T follicular helper cell (primary cell): ENCODE measurements at regions not wholly inside any gene's neighbourhood (a gene's known extent, or its start where the extent isn't known, plus 50 kb on each side); places are given as distances from the start of the nearest gene placed in this dataset.

Source experiments
- DNase-seq: peaks from one replicate; pipeline ENCODE4 v3.0.0-alpha.2; 2020; ENCODE audit warnings: low read depth

DNA sequence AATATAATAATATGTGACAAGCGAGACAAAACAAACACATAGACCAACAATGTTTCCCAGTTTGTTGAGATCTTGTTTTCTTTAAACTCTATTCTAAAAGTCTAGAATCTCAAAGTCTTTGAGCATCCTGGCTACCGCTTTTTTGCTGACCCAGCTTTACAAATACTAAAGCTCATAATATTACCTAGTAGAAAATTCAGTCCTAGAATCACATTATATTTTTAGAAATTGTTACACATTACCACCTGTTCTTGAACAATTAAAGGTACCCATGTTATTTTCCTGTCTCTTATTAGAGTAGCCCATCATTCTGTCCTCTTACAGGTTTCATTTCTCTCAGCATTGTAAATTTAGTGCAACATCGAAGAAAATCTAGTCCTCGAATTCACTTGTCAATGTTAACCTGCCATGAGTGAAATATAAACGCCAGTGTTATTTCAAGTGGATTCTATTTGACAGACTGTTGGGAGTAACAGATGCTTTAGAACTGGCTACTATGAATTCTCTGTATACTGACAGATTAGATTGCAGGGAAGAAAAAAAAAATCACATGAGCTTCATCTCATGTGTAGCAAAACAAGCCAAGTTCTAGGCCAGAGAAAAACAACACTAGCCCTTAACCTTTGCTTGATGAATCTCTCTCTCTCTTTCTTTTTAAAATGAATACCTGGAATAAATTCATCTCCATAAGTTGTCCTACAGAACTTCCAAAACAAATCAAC, 851.2 kb upstream of the ADAMTS5 start:
- no peak for DNase-seq

DNA sequence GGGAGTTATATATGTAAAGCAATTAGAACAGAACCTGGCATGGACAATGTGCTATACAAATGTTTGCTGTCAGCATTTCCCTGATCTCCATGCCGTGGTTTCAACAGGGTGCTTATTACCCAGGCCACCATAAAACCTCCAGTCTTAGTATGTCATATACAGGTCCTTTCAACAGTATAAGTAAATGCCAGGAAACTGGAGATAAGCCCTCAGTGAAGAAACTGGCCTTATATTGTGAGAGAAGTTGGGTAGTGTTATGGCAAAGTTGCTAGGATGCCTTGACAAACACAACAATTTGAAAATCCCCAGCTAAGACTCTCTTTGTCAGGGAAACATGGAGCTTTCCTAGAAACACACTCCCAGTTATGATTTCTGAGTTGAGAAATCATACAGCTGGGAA, 850.2 kb upstream of the ADAMTS5 start:
- DNase-seq: no peak

DNA sequence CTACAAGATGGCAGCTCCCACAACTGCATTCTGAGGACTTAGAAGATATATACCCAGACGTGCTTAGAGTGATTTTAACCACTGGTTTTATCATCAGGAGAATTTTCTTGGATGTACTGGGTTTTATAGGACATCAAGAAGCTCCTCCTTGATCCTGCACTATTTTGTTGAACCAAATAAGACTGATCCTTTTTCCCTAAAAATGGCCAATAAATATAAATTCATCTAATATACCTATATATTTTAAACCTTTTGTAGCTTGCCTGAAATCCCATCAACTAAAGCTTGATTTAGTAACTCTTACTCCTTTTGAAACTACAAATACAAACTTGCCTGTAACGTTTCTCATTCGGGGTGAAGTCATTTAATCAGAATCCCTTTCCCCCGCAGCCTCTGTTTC, 849.4 kb upstream of the ADAMTS5 start:
- DNase-seq: no peak

DNA sequence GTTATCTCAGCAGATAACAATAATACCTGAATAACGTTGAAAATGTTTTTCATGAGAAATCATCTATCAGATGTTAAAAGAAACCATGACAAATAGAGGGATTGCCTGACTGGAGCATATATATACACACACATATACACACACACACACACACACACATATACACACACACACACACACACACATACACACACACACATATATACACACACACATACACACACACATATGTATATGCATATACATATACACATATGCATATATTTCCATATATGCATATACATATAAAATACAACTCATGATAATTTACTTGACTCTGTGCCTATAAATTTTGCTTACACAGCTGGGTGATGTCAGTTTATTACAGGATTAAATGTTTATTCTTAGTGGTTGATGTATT, 847.3 kb upstream of the ADAMTS5 start:
- DNase-seq: no peak

DNA sequence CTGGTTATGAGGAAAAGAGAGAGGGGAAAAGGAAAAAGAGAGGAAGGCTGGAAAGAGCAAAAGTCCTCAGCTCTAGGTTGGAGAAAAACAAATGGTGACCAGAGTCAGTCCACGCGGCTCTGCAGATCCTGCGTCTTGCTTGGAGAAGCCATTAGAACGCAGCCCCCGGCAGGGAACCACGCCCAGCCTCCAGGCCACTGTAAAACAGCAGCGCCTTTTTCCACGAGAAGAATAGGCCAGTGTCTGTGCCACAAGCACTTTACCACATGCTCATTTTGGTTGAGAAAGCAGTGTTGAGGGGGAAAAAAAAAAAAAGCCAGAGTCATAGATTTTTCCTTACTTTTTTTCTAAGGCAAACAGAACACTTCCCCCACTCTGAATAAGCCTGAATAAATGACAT, 846.9 kb upstream of the ADAMTS5 start:
- DNase-seq: no peak

DNA sequence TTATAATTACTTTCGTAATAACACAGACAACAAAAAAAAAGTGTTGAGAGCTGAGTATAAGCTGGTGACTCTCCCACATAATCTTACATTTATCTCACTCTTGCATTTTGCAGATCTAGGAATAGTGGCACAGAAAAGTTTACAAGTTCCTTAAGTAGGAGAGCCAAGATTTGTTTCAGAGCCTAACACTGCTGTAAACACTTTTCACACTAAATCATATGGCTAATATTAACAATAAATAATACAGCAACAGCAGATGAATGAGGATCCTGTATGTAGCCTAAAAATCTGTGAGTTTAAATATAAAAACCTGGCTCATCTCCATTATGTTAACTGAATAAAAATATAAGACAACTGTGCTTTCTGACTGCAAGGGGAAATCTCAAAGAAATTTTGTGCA, 846.5 kb upstream of the ADAMTS5 start:
- no peak for DNase-seq

DNA sequence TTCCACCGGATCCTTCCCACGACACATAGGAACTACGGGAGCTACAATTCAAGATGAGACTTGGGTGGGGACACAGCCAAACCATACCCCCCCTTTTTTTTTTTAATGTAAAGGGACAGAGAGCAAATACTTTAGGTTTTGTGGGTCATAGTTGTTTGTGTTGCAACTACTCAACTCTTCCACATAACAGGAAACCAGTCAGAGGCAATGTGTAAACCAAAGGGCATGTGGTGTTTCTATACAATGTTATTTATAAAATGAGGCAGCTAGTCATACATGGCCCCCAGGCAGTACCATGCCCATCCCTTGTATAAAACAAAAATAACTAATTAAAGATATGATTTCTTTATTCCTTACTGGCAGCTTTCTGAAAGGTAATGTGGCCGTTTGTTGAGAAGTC, 845.4 kb upstream of the ADAMTS5 start:
- no peak for DNase-seq

DNA sequence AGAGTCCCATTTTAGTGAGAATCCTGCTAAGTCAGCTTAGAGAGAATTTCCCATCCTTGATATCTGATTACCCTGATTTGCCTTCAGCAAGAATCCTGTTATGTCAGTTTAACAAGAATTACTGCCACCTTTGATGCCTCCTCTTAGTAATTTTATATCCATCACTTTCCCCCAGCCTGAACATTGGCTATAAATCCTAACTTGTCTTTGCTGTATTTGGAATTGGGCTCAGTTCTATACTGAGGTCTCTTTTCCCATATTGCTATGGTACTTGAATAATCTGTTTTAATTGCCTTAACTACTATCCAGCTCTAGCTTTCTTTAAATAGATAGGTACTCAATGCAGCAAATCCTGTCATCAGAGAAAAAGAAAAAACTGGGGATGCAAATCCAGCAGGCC, 842.0 kb upstream of the ADAMTS5 start:
- DNase-seq: no peak

DNA sequence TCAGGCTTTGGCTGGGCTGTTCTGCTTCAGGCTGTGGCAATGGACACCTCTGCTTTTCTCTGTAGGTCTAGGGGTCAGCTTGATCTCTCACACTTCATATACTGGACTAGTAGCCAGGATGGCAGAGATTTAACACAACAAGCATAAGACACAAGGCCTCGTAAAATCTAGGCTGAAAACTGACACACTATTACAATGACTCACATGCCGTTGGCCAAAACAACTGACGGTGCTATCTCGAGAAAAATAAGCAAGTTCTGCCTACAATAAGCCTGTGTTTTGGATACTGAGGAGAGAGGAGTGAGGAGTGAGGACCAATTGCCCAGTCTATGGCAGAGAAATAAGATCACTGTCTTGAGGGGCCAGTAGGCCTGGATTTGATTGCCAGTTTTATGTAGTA, 840.7 kb upstream of the ADAMTS5 start:
- no peak for DNase-seq

DNA sequence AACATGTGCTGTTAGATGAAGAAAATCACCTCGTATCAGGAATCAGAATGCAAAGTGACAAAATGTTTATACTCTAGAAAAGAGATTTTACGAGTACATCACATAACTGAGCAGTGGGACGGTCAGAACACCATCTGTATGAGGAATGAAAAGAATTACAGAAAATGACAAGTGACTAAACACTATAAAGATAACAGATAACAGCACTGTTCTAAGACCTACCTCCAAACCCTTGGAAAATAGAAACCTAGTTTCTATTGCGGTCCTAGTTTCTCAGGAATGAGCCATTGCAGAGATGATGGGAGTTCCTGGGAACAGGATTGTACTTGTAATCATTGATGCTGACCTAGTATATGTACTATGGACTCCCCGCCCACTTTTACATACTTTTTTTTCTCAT, 839.4 kb upstream of the ADAMTS5 start:
- DNase-seq: no peak

DNA sequence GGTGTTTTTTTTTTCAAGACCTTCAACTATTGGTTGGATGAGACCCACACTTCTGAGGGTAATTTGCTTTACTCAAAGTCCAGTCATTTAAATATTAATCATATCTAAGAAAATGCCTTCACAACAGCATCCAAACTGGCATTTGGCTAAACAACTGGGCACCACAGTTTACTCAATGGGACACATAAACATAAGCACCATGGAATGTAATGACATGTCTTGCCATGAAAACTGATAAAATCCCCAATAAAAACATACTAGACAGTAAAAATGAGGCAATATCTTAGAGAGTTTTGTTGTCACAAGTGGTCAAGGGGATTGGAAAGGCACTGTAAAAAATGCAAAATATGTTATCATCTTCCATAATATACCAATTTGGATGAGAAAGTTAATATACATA, 838.8 kb upstream of the ADAMTS5 start:
- no peak for DNase-seq

DNA sequence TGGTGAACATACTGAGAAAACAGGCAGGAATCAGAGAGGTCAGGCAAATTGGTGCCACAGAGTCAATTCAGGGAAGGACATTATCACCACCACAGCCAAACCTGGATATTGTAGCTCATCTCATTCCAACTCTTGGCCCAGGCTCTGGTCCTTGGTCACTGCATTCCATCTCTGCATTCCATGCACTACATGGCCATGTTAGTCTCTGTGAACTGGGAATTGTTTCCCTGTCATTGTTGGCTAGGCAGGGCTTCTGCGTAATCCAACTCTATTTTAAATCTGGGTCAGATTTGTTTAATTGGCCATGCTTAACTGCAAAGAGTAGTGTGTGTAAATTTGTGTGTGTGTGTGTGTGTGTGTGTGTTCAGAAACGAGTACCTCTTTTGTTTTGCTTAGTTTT, 837.6 kb upstream of the ADAMTS5 start:
- DNase-seq: no peak

DNA sequence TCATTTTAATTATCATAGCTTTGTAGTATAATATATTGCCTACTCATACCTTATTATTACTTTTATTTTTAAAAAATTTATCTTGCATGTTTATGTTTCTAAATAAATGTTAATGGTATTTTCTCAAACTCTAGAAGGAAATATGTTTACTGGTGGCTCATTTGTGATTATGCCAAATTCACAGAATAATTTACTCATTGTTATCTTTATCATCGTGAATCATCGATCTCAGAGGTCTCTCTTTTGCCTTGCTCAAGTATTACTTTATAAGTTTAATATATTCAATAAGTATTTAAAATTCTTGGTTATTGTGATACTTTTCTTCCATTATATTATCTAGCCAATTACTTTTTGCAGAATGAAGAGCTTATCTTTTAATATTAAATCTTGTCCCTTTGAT, 836.7 kb upstream of the ADAMTS5 start:
- no peak for DNase-seq

DNA sequence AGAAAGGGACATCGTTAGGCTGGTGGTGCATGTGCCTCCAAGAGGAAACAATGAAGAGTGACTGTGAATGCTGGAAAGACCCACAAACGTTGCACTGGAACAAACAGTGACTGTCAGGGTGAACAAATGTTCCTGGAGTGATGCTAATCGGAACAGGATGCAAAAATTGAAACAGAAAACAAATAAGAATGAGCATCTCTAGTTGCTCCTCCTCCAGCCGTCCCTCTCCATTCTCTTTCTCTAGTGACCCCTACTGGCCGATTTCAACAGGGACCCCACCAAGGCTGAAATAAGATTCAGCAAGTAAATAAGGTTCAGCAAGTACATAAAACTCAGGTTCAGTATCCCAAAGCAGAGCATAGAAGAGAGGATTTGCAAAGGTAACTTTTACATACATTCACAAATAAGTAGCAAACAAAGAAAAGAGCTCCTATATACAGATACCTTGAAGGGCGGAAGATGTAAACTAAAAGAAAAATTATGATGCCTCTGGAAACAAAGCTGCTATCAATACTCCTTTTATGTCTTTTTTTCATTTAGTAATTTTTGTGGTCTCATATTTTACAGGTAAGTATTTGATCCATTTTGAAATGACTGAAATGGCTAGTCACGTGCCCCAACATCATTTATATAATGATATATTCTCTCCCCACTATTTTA, 836.1 kb upstream of the ADAMTS5 start:
- no peak for DNase-seq

DNA sequence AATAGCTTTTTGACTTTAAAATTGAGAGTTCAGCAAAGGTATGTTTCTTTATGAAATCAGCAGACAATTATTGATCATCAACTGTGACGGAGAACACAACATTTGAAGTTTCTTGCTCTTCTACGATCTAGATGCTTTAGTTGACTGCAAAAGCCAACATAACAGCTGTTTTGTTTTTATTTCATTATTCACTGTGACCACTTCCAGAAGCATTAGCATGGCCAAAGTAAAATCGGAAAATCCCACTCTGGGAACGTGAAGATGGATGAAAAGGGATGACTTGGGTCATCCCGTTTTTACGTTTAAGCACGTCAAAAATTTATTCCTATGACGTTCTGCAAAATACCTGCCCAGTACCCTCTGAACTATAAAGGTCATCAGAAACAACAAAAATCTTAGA, 833.0 kb upstream of the ADAMTS5 start:
- DNase-seq: no peak

DNA sequence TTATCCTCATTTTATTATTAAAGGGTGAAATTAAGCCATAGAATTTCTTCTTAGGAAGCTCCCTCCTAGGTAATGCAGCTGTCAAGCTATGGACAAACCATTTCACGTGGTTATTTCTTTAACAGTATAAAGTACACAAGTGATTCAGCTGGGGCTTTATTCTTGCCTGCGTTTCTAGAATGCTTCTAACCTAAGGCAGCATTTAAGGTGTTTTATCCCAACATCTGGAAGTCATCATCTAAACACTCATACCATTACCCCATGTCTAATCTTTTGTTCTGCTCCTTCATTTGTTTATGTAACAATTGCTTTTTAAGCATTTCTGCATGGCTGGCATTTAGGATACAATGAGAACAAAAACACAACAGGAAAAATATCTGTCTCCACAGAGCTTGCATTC, 829.2 kb upstream of the ADAMTS5 start:
- DNase-seq: no peak

DNA sequence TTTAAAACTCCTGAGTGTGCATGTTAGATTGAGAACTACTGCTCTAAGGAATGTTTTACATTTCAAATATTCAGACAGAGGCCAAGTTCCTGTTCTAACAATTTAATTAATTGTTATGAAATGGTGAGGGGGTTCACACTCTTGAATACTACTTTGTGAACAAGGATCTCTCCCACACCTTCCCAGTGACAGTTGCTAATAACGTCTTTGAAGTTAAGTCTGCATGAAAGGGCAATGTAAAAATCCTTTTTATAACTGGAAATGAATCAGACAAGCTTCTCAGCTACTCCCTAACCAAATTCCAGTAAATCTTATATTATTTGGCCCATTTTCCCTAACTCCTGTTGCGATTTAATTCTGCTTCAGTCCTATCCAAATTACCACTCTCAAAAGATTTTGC, 828.5 kb upstream of the ADAMTS5 start:
- no peak for DNase-seq

DNA sequence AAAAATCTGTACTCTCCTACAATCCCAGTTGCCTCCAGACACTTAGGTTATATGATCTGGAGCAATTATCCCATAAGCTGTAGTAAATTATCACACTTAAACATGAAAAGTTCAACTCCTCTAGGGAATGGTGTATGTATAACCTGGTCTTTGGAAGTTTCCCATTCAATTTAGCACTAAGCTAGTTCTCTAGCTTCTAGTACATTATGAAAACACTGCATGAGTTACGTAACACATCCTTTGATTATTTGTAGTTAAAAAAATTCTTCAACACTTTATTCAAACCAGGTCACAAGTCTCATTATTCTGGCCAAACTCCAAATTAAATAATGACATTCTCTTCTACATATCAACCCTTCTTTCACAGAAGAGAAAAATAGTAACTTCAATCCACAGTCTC, 827.0 kb upstream of the ADAMTS5 start:
- no peak for DNase-seq

DNA sequence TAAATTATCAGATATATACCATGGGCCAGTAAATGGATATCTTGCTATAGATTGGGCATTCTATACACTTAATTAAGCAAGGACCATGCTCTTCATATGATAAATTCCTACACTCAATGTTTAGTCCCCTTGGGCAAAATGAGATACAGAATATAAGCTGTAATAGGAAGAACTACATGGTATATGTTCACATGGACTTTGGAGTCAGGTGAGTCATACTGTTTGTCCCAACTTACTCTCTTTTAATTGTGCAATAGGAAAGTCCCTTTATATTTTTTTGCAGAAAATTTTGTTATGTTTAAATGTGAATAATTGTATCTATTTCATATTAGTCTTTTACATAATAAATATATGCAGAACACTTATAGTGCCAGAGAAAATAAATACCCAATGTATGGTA, 820.2 kb upstream of the ADAMTS5 start:
- no peak for DNase-seq

DNA sequence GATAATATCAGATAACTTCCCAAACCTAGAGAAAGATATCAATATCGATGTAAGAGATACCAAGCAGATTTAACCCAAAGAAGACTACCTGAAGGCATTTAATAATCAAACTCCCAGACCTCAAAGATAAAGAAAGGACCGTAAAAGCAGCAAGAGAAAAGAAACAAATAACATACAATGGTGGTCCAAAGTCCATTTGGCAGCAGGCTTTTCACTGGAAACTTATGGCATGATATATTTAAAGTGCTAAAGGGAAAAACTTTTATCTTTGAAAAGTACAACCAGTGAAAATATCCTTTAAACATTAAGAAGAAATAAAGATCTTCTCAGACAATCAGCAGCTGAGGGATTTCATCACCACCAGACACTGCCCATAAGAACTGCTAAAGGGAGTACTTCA, 812.7 kb upstream of the ADAMTS5 start:
- DNase-seq: no peak

DNA sequence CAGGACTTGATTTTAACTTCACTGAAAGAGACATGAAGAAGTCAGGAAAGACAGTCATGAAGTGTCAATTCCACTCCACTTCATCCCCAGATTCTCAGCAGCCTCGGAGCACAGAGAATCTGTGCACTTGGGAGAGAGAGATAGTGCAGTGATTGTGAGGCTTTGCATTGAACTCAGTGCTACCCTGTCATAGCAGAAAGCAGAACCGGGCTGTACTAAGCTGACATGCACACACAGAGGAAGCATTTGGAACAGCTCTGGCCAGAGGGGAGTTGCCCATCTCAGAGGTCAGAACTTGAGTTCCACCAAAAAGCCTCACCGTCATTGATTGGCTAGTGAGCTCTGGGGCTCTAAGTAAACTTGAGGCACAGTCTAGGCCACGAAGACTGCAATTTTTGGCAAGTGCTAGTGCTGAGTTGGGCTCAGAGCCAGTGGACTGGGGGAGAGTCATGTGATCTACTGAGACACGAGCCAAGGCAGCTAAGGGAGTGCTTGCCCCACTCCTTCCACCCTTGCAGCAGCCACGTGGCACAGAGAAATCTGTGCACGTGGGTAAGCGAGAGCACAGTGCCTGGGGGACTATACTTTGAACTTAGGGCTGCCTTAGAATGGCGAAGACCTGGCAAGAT, 810.2 kb upstream of the ADAMTS5 start:
- no peak for DNase-seq

DNA sequence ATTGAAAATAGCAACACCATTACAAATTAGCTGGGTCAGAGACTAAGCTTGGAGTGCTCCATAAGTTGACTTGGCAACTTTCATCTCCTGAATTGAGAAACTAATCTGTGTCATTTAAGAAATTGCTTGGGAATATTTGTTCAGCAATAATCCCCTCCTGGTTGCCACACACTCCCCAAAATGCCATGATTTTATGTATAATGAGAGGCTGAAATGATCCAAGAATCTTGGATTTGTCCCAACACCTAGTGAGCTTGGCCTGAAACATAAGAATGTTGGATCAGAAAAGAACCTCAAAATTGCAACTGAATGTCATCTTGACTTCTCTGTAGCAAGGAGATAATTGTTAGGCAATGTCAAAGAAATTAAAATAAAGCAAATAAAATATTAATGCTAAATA, 805.9 kb upstream of the ADAMTS5 start:
- no peak for DNase-seq

DNA sequence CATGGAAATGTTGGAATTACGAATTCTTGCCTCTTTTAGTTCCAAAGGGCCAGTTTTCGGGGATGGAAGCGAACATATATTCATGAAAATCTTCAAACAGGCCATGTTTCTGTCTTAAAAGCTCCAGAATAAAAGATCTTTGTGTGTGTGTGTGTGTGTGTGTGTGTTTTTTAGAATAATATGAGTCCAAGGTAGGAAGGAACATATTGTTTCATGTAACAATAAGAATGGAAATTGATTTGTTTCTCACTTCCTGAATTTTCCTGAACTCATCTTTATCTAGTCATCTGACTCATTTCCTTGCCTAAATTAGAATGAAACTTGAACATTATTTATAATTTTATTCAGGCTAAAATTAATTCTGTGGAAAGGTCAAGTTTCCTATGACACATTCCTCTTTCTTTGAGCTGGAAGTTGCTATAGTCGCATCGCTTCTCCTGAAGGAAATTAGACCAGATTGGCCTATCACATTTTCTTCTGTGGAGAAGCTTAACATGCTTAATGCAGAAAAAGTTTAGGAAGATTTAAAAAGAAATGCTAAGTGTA, 805.1 kb upstream of the ADAMTS5 start:
- DNase-seq: no peak
